Hippocampal formation (tissue), 2 donors: ENCODE measurements at regions not wholly inside any gene's neighbourhood (a gene's known extent, or its start where the extent isn't known, plus 50 kb on each side); places are given as distances from the start of the nearest gene placed in this dataset.
"Not testable (repeated sequence)": the region's sequence is repeated elsewhere in the genome, so short reads cannot be mapped to it uniquely, and the experiment has no call there.

Source experiments
- DNase-seq, 2 donors: peaks; one replicate each; lab custom pipeline; 2025; lab: John Stamatoyannopoulos, UW

- not testable (repeated sequence) for DNase-seq
Measured at GRCh38 chr16:18148132-18148531, 188.4 kb downstream of the NPIPA8 start.

- not testable (repeated sequence) for DNase-seq
Measured at GRCh38 chr16:18146601-18147142, 189.9 kb downstream of the NPIPA8 start.

GRCh38 chr16:18142066-18142465 lies 194.5 kb downstream of the NPIPA8 start:
- DNase-seq, result not testable (repeated sequence)

- DNase-seq, result not testable (repeated sequence)
Measured at GRCh38 chr16:18136288-18136687, 200.2 kb downstream of the NPIPA8 start.

- DNase-seq, result not testable (repeated sequence)
Measured at GRCh38 chr16:18135024-18135423, 201.5 kb downstream of the NPIPA8 start.

- not testable (repeated sequence) for DNase-seq
Measured at GRCh38 chr16:18131587-18131986, 204.9 kb downstream of the NPIPA8 start.

GRCh38 chr16:18130478-18131120 lies 205.9 kb downstream of the NPIPA8 start:
- DNase-seq, result not testable (repeated sequence)

GRCh38 chr16:18127033-18127432 lies 209.5 kb downstream of the NPIPA8 start:
- DNase-seq, result not testable (repeated sequence)

GRCh38 chr16:18119092-18119491 lies 217.4 kb downstream of the NPIPA8 start:
- DNase-seq, result not testable (repeated sequence)

GRCh38 chr16:18118684-18119083 lies 217.9 kb downstream of the NPIPA8 start:
- not testable (repeated sequence) for DNase-seq

GRCh38 chr16:18118071-18118470 lies 218.5 kb downstream of the NPIPA8 start:
- not testable (repeated sequence) for DNase-seq

- not testable (repeated sequence) for DNase-seq
Measured at GRCh38 chr16:18104412-18104811, 232.1 kb downstream of the NPIPA8 start.

- DNase-seq, result not testable (repeated sequence)
Measured at GRCh38 chr16:18101077-18101476, 235.5 kb downstream of the NPIPA8 start.

- not testable (repeated sequence) for DNase-seq
Measured at GRCh38 chr16:18092605-18093004, 243.9 kb downstream of the NPIPA8 start.

GRCh38 chr16:18080658-18081363 lies 255.7 kb downstream of the NPIPA8 start:
- not testable (repeated sequence) for DNase-seq

- DNase-seq, result not testable (repeated sequence)
Measured at GRCh38 chr16:18077910-18078309, 258.6 kb downstream of the NPIPA8 start.

GRCh38 chr16:18072161-18072560 lies 264.4 kb downstream of the NPIPA8 start:
- DNase-seq, result no peak

- no peak for DNase-seq
Measured at GRCh38 chr16:18069683-18070082, 266.9 kb downstream of the NPIPA8 start.

GRCh38 chr16:18068477-18068876 lies 268.1 kb downstream of the NPIPA8 start:
- DNase-seq, result no peak

GRCh38 chr16:18062713-18063112 lies 273.8 kb downstream of the NPIPA8 start:
- DNase-seq, result no peak

- no peak for DNase-seq
Measured at GRCh38 chr16:18060351-18060750, 276.2 kb downstream of the NPIPA8 start.

- no peak for DNase-seq
Measured at GRCh38 chr16:18059577-18059976, 277.0 kb downstream of the NPIPA8 start.

GRCh38 chr16:18059089-18059488 lies 277.4 kb downstream of the NPIPA8 start:
- DNase-seq, result no peak
